ENCODE measurements at regions not wholly inside any gene's neighbourhood (a gene's known extent, or its start where the extent isn't known, plus 50 kb on each side); places are given as distances from the start of the nearest gene placed in this dataset.

DNA sequence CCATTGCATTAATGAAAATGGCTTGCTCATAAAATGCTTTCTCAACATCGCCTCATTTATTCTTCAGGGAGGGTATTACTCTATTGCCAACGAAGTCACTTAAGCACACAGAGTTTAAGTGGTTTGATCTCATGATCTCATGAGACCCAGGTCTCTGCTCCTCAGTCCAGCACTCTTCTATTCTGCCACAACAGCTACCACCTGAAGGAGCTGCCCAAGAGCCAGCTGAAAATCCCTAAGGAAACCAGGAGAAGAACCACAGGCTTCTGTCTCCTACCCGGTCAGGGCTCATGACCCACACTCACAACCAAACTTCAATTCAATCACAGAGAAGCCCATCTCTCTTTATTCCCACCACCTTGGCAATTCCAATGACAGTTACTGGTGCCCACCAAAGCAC, 85.5 kb upstream of the GPM6B start:
- DNase-seq: no peak

DNA sequence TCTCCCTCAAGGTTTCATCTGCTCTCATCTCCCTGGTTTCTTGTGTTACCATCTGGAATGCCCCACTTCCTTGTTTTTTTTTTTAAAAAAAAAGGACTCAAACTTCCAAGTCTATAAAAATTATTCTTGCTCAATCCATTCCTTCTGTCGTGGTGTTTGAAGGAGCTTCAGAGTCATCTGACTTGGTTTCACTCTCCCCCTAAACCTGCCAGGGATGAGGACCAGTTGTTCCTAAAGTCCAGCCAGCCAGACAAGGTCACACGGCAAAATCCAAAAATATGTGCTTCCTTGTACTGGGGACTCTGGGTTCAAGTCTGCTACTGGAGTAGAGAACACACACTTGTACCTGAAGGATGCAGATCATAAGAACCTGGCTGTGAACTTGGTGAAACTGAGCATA, 84.5 kb upstream of the GPM6B start:
- no peak for DNase-seq

- no peak for DNase-seq
Measured at GRCh38 chrX:13900351-13900750, 83.5 kb upstream of the GPM6B start.

DNA sequence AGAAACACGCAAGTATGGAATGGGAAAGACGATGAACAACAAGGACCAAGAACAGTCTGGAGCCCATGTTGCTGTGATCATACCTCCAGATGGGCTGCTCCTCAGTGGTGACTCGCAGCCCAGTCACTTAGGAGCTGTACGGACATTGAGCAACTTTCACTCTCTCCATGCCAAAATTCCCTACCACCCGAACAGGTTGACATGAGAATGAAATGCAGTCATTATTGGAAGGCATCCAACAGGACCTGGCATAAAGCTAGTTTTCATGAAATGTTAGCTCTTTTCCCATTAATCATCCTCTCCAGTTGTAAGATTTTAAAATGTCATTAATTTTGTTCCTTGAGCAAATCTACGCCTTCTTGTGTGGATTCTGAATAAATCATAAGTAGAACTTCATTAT, 82.7 kb upstream of the GPM6B start:
- no peak for DNase-seq

DNA sequence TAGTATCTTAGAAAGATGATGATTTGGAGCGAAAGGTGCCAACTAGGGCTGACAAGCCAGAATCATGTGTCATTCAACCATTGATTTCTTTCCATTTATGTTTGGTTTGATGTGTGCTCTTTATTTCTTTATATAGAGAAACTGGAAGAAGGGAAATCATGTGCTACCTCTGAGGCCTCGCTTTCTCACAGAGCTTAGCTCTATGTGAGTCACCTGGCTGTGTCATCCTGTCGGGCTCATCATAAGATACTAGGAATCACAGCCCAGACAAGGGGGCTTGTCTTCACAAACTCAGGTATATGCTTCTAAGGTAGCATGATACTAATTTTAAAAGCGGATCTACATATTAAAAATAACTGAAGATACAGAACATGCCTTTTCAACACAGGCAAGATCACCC, 81.7 kb upstream of the GPM6B start:
- no peak for DNase-seq

- DNase-seq: peak in 1 of 5 donors; percentile 3
Measured at GRCh38 chrX:13898083-13898482, 81.2 kb upstream of the GPM6B start.

GRCh38 chrX:13897566-13897965, 80.7 kb upstream of the GPM6B start:
- DNase-seq: no peak

DNA sequence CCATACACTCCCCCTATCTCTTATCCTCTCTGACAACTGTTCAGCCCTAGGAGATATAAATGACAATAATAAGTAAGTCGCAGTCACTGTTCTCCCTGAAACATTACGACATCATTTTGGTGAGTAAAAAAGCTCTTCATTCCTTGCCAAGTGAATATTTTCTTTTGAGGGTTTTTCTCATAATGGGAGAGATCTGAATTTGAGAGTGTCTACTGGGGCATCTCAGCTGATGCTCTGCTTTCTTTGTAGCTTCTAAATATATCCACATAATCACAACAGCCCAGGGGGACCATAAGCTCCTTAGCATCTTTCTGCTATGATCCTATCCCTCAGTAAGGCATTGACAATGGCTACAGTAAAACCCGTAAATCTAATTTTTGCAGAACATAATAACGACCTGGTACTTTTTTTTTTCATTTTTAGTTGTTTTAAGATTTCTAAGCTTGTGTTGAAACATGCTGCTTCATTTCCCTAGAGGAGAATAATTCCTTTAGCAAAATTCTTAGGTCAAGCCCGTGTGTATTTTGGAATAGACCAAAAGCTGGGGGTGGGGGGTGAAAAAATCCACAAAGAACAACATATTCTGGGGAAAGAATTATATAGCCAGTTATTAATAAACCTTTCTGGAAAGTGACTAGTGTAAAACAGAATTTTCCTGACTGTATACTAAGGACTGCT, 78.1 kb upstream of the GPM6B start:
- no peak for DNase-seq

GRCh38 chrX:13893826-13894225, 76.9 kb upstream of the GPM6B start:
- no peak for DNase-seq

DNA sequence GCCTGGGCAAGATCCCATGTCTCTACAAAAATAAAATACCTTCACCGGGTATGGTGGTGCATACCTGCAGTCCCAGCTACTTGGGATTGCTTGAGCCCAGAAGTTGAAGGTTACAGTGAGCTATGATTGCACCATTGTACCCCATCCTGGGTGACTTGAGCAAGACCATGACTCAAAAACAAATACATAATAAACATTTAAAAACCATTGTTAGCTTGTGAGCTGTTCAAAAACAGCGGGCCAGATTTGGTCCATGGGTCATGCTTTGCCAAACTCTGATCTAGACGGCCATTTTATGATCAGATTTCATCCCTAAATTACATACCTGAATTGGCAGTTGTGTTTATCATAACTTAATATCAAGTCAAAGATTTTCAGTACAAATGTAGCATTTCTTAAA, 76.0 kb upstream of the GPM6B start:
- no peak for DNase-seq

- no peak for DNase-seq
Measured at GRCh38 chrX:13891377-13892140, 74.7 kb upstream of the GPM6B start.

GRCh38 chrX:13890806-13891205, 73.9 kb upstream of the GPM6B start:
- DNase-seq: no peak

DNA sequence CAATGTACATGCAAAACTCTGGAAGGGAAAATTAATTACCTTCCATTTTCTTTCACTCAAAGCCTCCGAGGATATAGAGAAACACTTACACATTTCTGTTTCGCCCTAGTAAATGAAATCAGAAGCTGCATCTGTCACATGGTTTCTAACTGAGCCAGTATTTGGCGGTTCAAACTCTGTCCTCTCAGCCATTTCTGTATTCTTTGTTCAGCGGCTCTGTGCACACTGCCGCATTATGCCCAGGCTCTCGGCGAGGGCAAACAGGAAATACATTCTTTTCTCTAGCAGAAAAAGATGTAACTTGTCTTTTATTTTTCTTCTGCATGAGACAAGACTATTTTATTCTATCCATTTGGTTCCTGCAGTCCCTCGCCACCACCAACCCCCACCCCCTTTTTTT, 71.4 kb upstream of the GPM6B start:
- DNase-seq: no peak

GRCh38 chrX:13885591-13885990, 68.7 kb upstream of the GPM6B start:
- no peak for DNase-seq

DNA sequence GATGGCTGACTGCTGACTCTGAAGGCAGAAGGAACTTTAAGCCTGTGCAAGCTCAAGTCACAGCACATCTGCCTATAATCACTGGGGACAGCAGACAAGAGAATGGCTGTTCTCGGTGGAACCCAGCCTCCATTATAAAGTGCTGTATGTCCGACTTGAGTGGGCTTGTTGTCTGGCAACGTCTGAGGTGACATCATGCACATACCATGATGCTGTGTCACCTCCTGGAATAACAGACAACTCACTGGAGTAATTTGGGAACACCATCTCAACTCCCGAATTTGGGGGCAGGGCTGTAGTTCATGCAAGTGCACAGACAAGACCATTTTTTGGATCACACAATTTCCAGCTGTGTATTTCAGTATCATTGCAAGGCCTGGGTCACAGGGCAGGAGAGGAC, 59.8 kb upstream of the GPM6B start:
- no peak for DNase-seq

GRCh38 chrX:13875572-13875971, 58.7 kb upstream of the GPM6B start:
- DNase-seq: no peak

DNA sequence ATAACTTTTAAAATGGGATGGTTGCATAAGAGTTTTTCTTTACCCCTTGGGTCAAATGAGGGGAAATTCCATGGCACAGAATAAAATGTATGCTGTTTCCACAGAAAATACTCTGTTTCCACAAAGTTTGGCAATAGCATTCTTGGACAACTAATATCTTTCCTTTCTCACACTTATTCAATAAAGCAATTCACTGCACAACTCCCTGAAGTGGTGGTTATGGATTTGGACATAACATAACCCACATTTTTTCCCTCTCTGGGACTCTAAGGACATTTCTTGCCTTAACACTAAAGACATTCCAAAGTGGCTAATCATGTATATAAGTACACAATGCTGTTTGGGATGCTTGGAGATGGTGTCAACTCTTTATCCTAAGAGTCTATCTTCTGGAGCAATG, 51.7 kb upstream of the GPM6B start:
- DNase-seq: no peak

Measured in T-helper 1 cell (primary cell).